CD4-positive, alpha-beta T cell treated with Interleukin-4 for 1 hour (primary cell): ENCODE measurements at regions not wholly inside any gene's neighbourhood (a gene's known extent, or its start where the extent isn't known, plus 50 kb on each side); places are given as distances from the start of the nearest gene placed in this dataset.
"Not testable (repeated sequence)": the region's sequence is repeated elsewhere in the genome, so short reads cannot be mapped to it uniquely, and the experiment has no call there.

ENCODE experiments used
- DNase-seq, 2 donors: peaks; one replicate each; pipeline ENCODE4 v3.0.0-alpha.2; 2020 to 2022

GRCh38 chr7:13241416-13241815 lies 554.0 kb downstream of the ARL4A start:
- DNase-seq = no peak

- no peak for DNase-seq
Observed at GRCh38 chr7:13257661-13258060, 570.2 kb downstream of the ARL4A start.

GRCh38 chr7:13258386-13258785 lies 571.0 kb downstream of the ARL4A start:
- no peak for DNase-seq

GRCh38 chr7:13259930-13260329 lies 572.5 kb downstream of the ARL4A start:
- no peak for DNase-seq

- peak in 1 of 2 donors; percentile 55 for DNase-seq
Observed at GRCh38 chr7:13262929-13263530, 575.6 kb downstream of the ARL4A start.

- DNase-seq = no peak
Observed at GRCh38 chr7:13265271-13265670, 577.8 kb downstream of the ARL4A start.

- not testable (repeated sequence) for DNase-seq
Observed at GRCh38 chr7:13274205-13274604, 586.8 kb downstream of the ARL4A start.

GRCh38 chr7:13276977-13277376 lies 589.5 kb downstream of the ARL4A start:
- DNase-seq = no peak

GRCh38 chr7:13278020-13278419 lies 590.6 kb downstream of the ARL4A start:
- DNase-seq = no peak

GRCh38 chr7:13279854-13280435 lies 592.5 kb downstream of the ARL4A start:
- peak in 1 of 2 donors; percentile 45 for DNase-seq

- DNase-seq = no peak
Observed at GRCh38 chr7:13282377-13282980, 595.0 kb downstream of the ARL4A start.

- no peak for DNase-seq
Observed at GRCh38 chr7:13286916-13287315, 599.5 kb downstream of the ARL4A start.

GRCh38 chr7:13288516-13288915 lies 601.1 kb downstream of the ARL4A start:
- DNase-seq = no peak

GRCh38 chr7:13290975-13291374 lies 603.5 kb downstream of the ARL4A start:
- DNase-seq = no peak

- no peak for DNase-seq
Observed at GRCh38 chr7:13293264-13294002, 606.0 kb downstream of the ARL4A start.

GRCh38 chr7:13307040-13307439 lies 619.6 kb downstream of the ARL4A start:
- no peak for DNase-seq

GRCh38 chr7:13308423-13308822 lies 621.0 kb downstream of the ARL4A start:
- DNase-seq = no peak

GRCh38 chr7:13309535-13309934 lies 622.1 kb downstream of the ARL4A start:
- no peak for DNase-seq

GRCh38 chr7:13312307-13312706 lies 624.9 kb downstream of the ARL4A start:
- DNase-seq = no peak

GRCh38 chr7:13320333-13320732 lies 632.9 kb downstream of the ARL4A start:
- no peak for DNase-seq

GRCh38 chr7:13321316-13321715 lies 633.9 kb downstream of the ARL4A start:
- DNase-seq = no peak

GRCh38 chr7:13322126-13322525 lies 634.7 kb downstream of the ARL4A start:
- no peak for DNase-seq

GRCh38 chr7:13327669-13328068 lies 640.2 kb downstream of the ARL4A start:
- no peak for DNase-seq

- no peak for DNase-seq
Observed at GRCh38 chr7:13333371-13333770, 645.9 kb downstream of the ARL4A start.
